ENCODE measurements at regions not wholly inside any gene's neighbourhood (a gene's known extent, or its start where the extent isn't known, plus 50 kb on each side); places are given as distances from the start of the nearest gene placed in this dataset.

- no peak for TF ChIP-seq POLR2AphosphoS5 (IDR thresholded peaks at IDR 0.05; ENCODE audit: low read depth, low read length)
Observed at GRCh38 chr18:1481577-1481976, 576.9 kb downstream of the ADCYAP1 start (continued).

GRCh38 chr18:1483385-1483784 lies 578.7 kb downstream of the ADCYAP1 start:
- Histone ChIP-seq H3K9me3 (ENCODE audit: control insufficient read depth in 1 of 2, insufficient read depth in 1 of 2, low read depth in 1 of 2, low read length in 2 of 2) (no peaks in the 10 kb centered on the region), H3K79me2 (ENCODE audit: insufficient read depth, low read length) (no peaks in the 10 kb centered on the region), H3K9me2 (ENCODE audit: insufficient read depth) (no peaks in the 10 kb centered on the region), H3K9ac (ENCODE audit: low read length) (no peak overlapping the region), H3K27me3 (ENCODE audit: insufficient read depth, low read length) (peaks cover 7% of the 10 kb centered on the region; the same call in 1 of the 2 replicates), H3K36me3 (ENCODE audit: control insufficient read depth in 1 of 2, insufficient read depth in 2 of 2, low read length in 2 of 2) (no peaks in the 10 kb centered on the region), H2AFZ (ENCODE audit: low read depth, low read length, poor library complexity, severe bottlenecking) (no peak overlapping the region), H4K20me1 (ENCODE audit: insufficient read depth) (no peaks in the 10 kb centered on the region; the same call in 1 of the 2 replicates), H3K4me1 (ENCODE audit: control insufficient read depth in 1 of 2, insufficient read depth in 2 of 2, low read length in 2 of 2) (no peaks in the 10 kb centered on the region), H3K27ac (ENCODE audit: low read depth, low read length) (no peak overlapping the region), H3K4me3 (replicated peaks in 1 of 2; ENCODE audit: low read depth in 1 of 2, low read length in 2 of 2) (no peak overlapping the region), H3K4me2 (ENCODE audit: low read length) (no peak overlapping the region)
- ChIA-PET CTCF (no interaction called here), RAD21 (ENCODE audit: low non-redundant PET in 1 of 2, low total read pairs in 2 of 2, uncharacterized antibody in 2 of 2, unreplicated experiment in 2 of 2) (no interaction called here), POLR2A (no interaction called here)
- TF ChIP-seq POLR2A (IDR thresholded peaks at IDR 0.05; ENCODE audit: borderline replicate concordance, extremely low read depth, insufficient read depth, insufficient read length) = no peak
- TF ChIP-seq YY1 (IDR thresholded peaks at IDR 0.05; ENCODE audit: extremely low read depth, insufficient replicate concordance, low read depth, low read length) = no peak
- no peak for TF ChIP-seq SP1 (IDR thresholded peaks at IDR 0.05; ENCODE audit: low read depth)
- no peak for TF ChIP-seq ATF3 (IDR thresholded peaks at IDR 0.05)
- TF ChIP-seq CEBPB (IDR thresholded peaks at IDR 0.05; ENCODE audit: low read depth) = no peak
- TF ChIP-seq CTCF (IDR thresholded peaks at IDR 0.05 in 2 of 3, conservative IDR thresholded peaks at IDR 0.05 in 1 of 3; ENCODE audit: borderline replicate concordance in 1 of 3, insufficient read depth in 1 of 3, low read depth in 2 of 3, low read length in 2 of 3) = no peak
- no peak for ATAC-seq
- no TSS peak for BruUV-seq (replicated peaks)
- intact Hi-C loops (cut with micrococcal nuclease) = no loop called here
- DNase-seq (ENCODE audit: low read depth, low spot score) = no peak
